Endothelial cell of umbilical vein (primary cell): ENCODE measurements at regions not wholly inside any gene's neighbourhood (a gene's known extent, or its start where the extent isn't known, plus 50 kb on each side); places are given as distances from the start of the nearest gene placed in this dataset.

ENCODE experiments used
- BruUV-seq: library from RNA; stranded (reverse); fragments of 400-500 nt; replicated peaks from 2 replicates; lab custom pipeline; 2021; lab: Mats Ljungman, UMichigan
- CTCF ChIA-PET: fragments of 300-600, 350-600 bp; sonication (Branson Sonifier 250); formaldehyde crosslinking; loops from one replicate; lab custom pipeline; 2021; ENCODE audit warnings: antibody characterized with exemption, inconsistent platforms; lab: Charles Lee
- POLR2A ChIA-PET: fragments of 300-600, 350-600 bp; sonication (Branson Sonifier 250); formaldehyde crosslinking; loops from one replicate; lab custom pipeline; 2021; ENCODE audit warnings: antibody characterized with exemption, inconsistent platforms; lab: Charles Lee
- DNase-seq: peaks from one replicate; pipeline ENCODE4 v3.0.0-alpha.2; 2011; ENCODE audit warnings: low read depth, low spot score
- FAIRE-seq: peaks from 2 replicates; lab custom pipeline; 2011; peaks lifted over from hg19 to GRCh38; lab: Jason Lieb, UNC
- H2AFZ ChIP-seq: 2 replicates; pipeline ENCODE4 v1.6.0; 2012; ENCODE audit warnings: low read depth, low read length, control low read depth, inconsistent platforms
- H3K27ac ChIP-seq: 2 replicates; pipeline ENCODE4 v1.5.1; 2011; ENCODE audit warnings: low read depth, mild to moderate bottlenecking, control low read depth, low read length, moderate library complexity; ENCODE audit not compliant: insufficient read depth
- H3K27me3 ChIP-seq, 2 experiments: 2 replicates each; pipeline versions ENCODE4 v1.6.0 to v1.6.1; 2011; ENCODE audit warnings: low read length in 2 of 2, mixed read lengths in 1 of 2; ENCODE audit not compliant: control insufficient read depth in 2 of 2, insufficient read depth in 2 of 2
- H3K36me3 ChIP-seq, 2 experiments: 2 replicates in 1 of 2; 3 replicates in 1 of 2; pipeline ENCODE4 v1.5.1; 2011; ENCODE audit warnings: low read length in 2 of 2, mild to moderate bottlenecking in 1 of 2, moderate library complexity in 1 of 2; ENCODE audit not compliant: control insufficient read depth in 2 of 2, insufficient read depth in 2 of 2; ENCODE audit errors: extremely low read depth in 1 of 2
- H3K4me1 ChIP-seq: 3 replicates; pipeline ENCODE4 v1.5.1; 2011; ENCODE audit warnings: mild to moderate bottlenecking, low read length; ENCODE audit not compliant: control insufficient read depth, insufficient read depth; ENCODE audit errors: extremely low read depth
- H3K4me2 ChIP-seq: 2 replicates; pipeline ENCODE4 v1.6.1; 2011; ENCODE audit warnings: low read length, control low read depth, mixed read lengths; ENCODE audit not compliant: insufficient read depth
- H3K4me3 ChIP-seq, 3 experiments: fragments of 200-600 bp in 1 of 3; sonication (generic), shearing (Covaris generic) in 1 of 3; replicated peaks in 1 of 3; 2 replicates each; pipeline ENCODE4 v1.5.1; 2011 to 2016; ENCODE audit warnings: control low read depth in 3 of 3, low read length in 3 of 3, mild to moderate bottlenecking in 2 of 3, inconsistent platforms in 1 of 3, low read depth in 1 of 3, moderate library complexity in 1 of 3; ENCODE audit not compliant: insufficient read depth in 1 of 3
- H3K79me2 ChIP-seq: 2 replicates; pipeline ENCODE4 v1.6.0; 2012; ENCODE audit warnings: low read length, inconsistent platforms; ENCODE audit not compliant: control insufficient read depth, insufficient read depth
- H3K9ac ChIP-seq: replicated peaks from 2 replicates; pipeline ENCODE3; 2011; ENCODE audit warnings: low read length, control low read depth; ENCODE audit not compliant: insufficient read depth; ENCODE audit errors: extremely low read depth
- H3K9me1 ChIP-seq: replicated peaks from 3 replicates; pipeline ENCODE4 v1.6.0; 2011; ENCODE audit warnings: mild to moderate bottlenecking, low read length; ENCODE audit not compliant: control insufficient read depth, insufficient read depth; ENCODE audit errors: extremely low read depth
- H3K9me3 ChIP-seq: replicated peaks from 2 replicates; pipeline ENCODE4 v1.5.1; 2012; ENCODE audit warnings: low read length, inconsistent platforms; ENCODE audit not compliant: control insufficient read depth, insufficient read depth
- H4K20me1 ChIP-seq: replicated peaks from 2 replicates; pipeline ENCODE3; 2011; ENCODE audit warnings: mild to moderate bottlenecking, low read length; ENCODE audit not compliant: control insufficient read depth, insufficient read depth; ENCODE audit errors: extremely low read depth
- CTCF ChIP-seq, 2 donors: IDR thresholded peaks; 1 replicate in 1 of 2; 2 replicates in 1 of 2; pipeline ENCODE4 v1.5.1; 2011; ENCODE audit warnings: low read length in 2 of 2, mild to moderate bottlenecking in 2 of 2, moderate library complexity in 2 of 2, control low read depth in 1 of 2, inconsistent platforms in 1 of 2, low read depth in 1 of 2; ENCODE audit not compliant: insufficient read depth in 1 of 2; ENCODE audit errors: extremely low read depth in 1 of 2
- EZH2 ChIP-seq: IDR thresholded peaks from 2 replicates; pipeline ENCODE4 v1.6.1; 2012; ENCODE audit warnings: borderline replicate concordance, low read depth, mild to moderate bottlenecking, moderate library complexity, low read length, inconsistent platforms; ENCODE audit not compliant: severe bottlenecking
- FOS ChIP-seq: IDR thresholded peaks from 2 replicates; pipeline ENCODE4 v1.6.1; 2011; ENCODE audit warnings: mild to moderate bottlenecking, low read length, moderate library complexity, borderline replicate concordance; ENCODE audit not compliant: insufficient read depth
- GATA2 ChIP-seq: IDR thresholded peaks from 2 replicates; pipeline ENCODE4 v1.7.0; 2011; ENCODE audit warnings: low read depth, mild to moderate bottlenecking, moderate library complexity, mixed read lengths, low read length; ENCODE audit not compliant: insufficient read length, insufficient read depth
- JUN ChIP-seq: IDR thresholded peaks from 2 replicates; pipeline ENCODE4 v1.6.1; 2011; ENCODE audit warnings: borderline replicate concordance, low read depth; ENCODE audit not compliant: insufficient read length, insufficient read depth
- MAX ChIP-seq: IDR thresholded peaks from 2 replicates; pipeline ENCODE4 v1.6.1; 2011; ENCODE audit not compliant: insufficient read depth, insufficient read length
- POLR2A ChIP-seq: IDR thresholded peaks from 2 replicates; pipeline ENCODE4 v1.6.1; 2012; ENCODE audit warnings: low read depth, mild to moderate bottlenecking, control low read depth, low read length
- POLR2AphosphoS5 ChIP-seq: IDR thresholded peaks from 2 replicates; pipeline ENCODE4 v1.6.1; 2012; ENCODE audit warnings: low read depth, mild to moderate bottlenecking, control low read depth, low read length, moderate library complexity; ENCODE audit not compliant: insufficient read depth
- dilution Hi-C: fragments of 300-500 bp; cut with MboI; formaldehyde crosslinking; loops from one replicate; pipeline ENCODE4 v1.15.0; 2019; ENCODE audit warnings: low sequenced_read_pairs; ENCODE audit not compliant: extremely low pct_ligation_motif_present
- intact Hi-C: fragments of 100-400 bp; cut with micrococcal nuclease; formaldehyde crosslinking; loops from one replicate; pipeline ENCODE4 v1.10.0; 2022

GRCh38 chr1:94679332-94680038 is 137.9 kb upstream of the F3 start:
- Histone ChIP-seq H3K36me3 (no peaks in the 10 kb centered on the region), H3K9ac (no peak overlapping the region), H4K20me1 (no peaks in the 10 kb centered on the region), H3K79me2 (no peaks in the 10 kb centered on the region), H2AFZ (no peak overlapping the region), H3K4me1 (no peaks in the 10 kb centered on the region), H3K4me2 (no peak overlapping the region), H3K9me3 (no peaks in the 10 kb centered on the region), H3K27me3 (peaks cover 5 to 15% of the 10 kb centered on the region in 2 experiments), H3K4me3 (no peak overlapping the region), H3K9me1 (no peaks in the 10 kb centered on the region), H3K27ac (no peak overlapping the region)
- intact Hi-C loops = no loop called here
- no TSS peak for BruUV-seq
- ChIA-PET CTCF (no interaction called here), POLR2A (no interaction called here)
- DNase-seq = no peak
- FAIRE-seq = no peak
- dilution Hi-C loops = no loop called here
- no peak for TF ChIP-seq MAX
- TF ChIP-seq POLR2AphosphoS5 = no peak
- TF ChIP-seq CTCF (IDR thresholded peaks at IDR 0.05; ENCODE audit: extremely low read depth in 1 of 2, insufficient read depth in 1 of 2, low read depth in 1 of 2, low read length in 2 of 2) = no peak
- no peak for TF ChIP-seq JUN
- TF ChIP-seq EZH2 = no peak
- TF ChIP-seq GATA2 = no peak
- no peak for TF ChIP-seq POLR2A
- TF ChIP-seq FOS = no peak
